ENCODE measurements at regions not wholly inside any gene's neighbourhood (a gene's known extent, or its start where the extent isn't known, plus 50 kb on each side); places are given as distances from the start of the nearest gene placed in this dataset.
"Not testable (repeated sequence)": the region's sequence is repeated elsewhere in the genome, so short reads cannot be mapped to it uniquely, and the experiment has no call there.

DNA sequence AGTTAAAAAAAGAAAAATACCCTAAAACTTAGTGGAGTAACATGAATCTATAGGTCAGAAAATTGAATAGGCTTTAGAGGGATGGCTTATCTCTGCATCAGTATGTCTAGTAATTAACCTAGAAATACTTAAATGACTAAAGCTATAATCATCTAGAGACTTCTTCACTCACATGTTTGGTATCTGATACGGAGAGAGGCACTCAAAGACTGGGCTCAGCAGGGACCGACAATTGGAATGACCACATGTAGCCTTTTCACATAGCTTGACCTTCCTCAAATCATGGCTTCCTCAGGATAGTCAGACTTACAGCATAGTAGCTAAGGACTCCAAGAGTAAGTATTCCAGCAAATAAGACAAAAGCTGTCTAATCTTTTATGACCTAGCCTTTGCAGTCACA is 105.3 kb upstream of the RORB start:
- in situ Hi-C loops (cut with MboI; ENCODE audit: low sequenced_read_pairs), result no loop called here

DNA sequence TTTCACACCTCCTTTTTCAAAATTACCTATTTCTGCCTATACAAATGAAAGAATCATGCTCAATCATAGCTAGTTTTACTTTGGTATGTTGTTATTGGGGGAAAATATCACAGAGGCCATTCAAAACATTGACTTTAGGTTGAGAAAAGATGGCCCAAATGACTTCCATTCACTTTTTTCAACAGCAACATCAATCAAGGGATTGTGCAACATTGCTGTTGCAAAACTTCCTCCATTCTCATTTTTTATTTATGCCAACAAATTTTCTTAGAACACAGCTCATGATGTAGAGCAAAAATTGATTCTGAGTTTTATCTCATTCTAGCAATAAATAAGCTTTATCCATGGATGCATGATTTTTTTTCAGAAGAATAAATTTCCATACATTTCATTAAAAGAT is 93.6 kb upstream of the RORB start:
- in situ Hi-C loops (cut with MboI; ENCODE audit: low sequenced_read_pairs), result no loop called here

DNA sequence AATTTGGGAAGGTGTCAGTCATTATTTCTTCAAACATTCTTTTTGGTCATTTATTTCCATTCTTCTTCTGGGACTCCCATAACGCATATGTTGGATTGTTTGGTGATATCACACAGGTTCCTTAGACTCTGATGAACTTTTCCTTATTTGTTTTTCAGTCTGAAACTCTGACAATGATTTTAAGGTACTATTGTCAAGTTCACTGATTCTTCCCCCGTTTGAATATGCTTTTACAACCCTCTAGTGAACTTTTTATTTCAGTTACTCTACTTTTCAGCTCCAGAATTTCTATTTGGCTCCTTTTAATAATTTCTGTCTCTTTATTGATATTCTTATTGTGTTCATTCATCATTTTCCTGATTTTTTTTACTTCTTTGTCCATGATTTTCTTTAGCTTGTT is 92.5 kb upstream of the RORB start:
- in situ Hi-C loops (cut with MboI; ENCODE audit: low sequenced_read_pairs), result no loop called here

DNA sequence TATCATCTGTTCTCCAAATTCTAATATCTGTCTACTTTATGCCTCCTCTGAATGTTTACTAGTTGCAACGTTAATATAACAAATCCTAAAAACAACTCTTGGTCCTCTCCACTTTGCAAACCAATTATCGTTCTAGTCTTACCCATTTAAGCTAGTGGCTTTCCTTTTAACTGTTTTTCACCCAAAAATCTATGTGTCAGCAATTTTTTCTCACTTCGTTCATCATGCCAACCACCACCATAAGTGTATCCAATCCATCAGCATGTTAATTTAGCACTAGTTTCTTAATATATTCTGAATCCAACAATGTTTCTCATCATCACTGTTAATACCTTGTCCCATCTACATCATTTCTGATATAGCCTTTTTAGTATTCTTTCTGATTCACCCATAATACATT is 90.0 kb upstream of the RORB start:
- in situ Hi-C loops (cut with MboI; ENCODE audit: low sequenced_read_pairs), result no loop called here

DNA sequence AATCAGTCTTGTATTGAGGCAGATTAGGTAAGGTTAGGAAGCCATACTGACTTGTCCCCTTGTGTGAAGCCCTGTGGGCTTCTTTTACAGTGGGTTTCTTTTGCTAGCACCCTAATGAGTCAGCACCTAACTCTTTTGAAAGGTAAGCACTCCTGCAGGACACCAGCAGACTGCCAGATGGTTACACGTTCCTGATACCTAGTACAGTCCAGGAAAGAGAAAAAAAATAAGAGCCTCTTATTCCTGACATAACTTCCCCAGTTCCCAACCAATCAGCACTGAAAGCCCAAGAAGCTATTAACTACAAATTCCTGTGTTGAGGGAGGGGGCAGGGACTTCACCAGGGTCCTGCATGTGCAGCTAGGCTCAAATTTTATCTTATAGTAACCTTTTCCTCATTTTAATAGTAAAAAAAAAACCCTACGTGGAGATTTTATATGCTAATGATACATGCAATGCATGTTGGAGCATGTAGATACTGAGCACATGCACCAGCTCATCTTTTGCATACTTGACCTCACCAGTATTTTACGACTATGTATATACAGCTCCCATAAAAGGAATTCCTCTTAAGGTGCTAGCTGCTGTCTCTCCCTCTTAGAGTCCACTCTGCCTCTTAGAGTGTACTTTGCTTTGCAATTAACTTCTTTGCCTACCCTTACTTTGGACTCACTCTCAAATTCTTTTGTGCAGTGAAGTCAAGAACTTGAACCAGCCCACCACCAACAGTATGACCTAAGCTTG is 84.7 kb upstream of the RORB start:
- in situ Hi-C loops (cut with MboI; ENCODE audit: low sequenced_read_pairs), result no loop called here

DNA sequence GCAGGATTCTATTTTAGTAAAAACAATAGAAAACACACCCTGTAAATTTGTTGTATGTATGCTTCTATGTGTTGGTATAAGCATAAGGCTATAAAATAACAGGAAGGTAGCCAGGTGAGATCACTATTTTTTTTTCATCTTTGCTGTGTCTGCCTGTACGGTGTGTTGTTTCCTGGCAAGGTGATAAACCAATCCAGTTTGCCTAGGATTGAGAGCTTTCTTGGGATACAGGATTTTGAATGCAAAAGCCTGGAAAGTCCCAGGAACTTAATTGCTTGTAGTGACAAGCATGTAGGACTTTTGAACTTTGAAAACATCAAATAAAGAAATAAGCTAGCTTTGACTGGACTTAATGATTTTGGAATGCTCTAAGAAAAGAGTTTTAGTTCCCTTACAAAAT is 83.3 kb upstream of the RORB start:
- in situ Hi-C loops (cut with MboI; ENCODE audit: low sequenced_read_pairs), result no loop called here

DNA sequence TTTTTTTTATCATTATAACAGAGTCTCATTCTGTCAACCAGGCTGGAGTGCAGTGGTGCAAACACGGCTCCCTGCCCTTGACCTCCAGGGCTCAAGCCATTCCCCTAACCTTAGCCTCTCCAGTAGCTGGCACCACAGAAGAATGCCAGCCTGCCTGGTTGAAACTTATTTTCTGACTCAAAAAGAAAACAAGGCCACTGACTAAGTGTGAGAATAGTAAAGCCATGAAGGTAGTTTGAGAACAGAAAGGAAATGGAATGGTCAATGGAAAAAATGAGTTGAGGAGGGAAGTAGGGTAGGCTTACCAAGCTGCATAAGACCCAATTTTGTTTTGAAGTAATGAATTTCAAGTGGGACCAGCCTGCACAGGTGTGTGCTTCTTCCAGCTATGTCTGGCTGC is 82.8 kb upstream of the RORB start:
- in situ Hi-C loops (cut with MboI; ENCODE audit: low sequenced_read_pairs), result no loop called here

DNA sequence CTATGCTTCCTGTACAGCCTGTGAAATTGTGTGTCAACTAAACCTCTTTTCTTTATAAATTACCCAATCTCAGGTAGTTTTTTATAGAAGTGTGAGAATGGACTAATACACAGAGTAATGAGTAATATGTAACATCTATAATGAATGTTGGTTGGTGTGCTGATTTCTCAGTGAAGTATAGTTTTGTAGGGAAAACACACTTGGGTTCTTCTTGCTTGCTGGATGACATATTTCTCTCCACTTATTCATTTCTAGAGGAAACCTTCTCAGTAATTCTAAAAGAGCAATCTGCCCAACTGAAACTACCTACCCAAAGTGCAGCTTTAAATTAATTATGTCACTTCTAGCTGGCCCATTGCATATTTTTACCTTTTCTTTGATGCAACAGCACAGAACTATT is 81.1 kb upstream of the RORB start:
- in situ Hi-C loops (cut with MboI; ENCODE audit: low sequenced_read_pairs), result no loop called here

DNA sequence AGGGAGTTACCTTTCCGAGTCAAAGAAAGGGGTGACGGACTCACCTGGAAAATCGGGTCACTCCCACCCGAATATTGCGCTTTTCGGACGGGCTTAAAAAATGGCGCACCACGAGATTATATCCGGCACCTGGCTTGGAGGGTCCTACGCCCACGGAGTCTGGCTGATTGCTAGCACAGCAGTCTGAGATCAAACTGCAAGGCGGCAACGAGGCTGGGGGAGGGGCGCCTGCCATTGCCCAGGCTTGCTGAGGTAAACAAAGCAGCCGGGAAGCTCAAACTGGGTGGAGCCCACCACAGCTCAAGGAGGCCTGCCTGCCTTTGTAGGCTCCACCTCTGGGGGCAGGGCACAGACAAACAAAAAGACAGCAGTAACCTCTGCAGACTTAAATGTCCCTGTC is 72.6 kb upstream of the RORB start:
- in situ Hi-C loops (cut with MboI; ENCODE audit: low sequenced_read_pairs), result not testable (repeated sequence)

DNA sequence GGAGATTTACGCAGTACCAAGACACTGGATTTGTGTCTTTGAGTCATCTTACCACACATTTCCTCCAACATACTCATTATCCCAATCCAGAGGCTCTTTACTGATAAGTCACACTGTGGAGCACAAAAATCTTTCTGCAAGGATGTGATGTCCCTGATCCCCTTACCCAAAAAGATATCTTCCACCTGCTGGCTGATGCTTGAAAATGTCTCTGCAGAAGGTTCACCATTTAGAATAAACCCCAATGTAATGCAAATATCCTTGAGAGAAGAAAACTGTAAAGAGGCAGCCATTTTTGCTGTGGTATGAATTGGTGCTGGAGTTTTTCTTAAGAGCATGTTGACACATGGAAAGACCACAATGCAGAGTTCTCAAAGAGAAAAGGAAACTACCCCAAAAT is 65.7 kb upstream of the RORB start:
- in situ Hi-C loops (cut with MboI; ENCODE audit: low sequenced_read_pairs), result no loop called here

DNA sequence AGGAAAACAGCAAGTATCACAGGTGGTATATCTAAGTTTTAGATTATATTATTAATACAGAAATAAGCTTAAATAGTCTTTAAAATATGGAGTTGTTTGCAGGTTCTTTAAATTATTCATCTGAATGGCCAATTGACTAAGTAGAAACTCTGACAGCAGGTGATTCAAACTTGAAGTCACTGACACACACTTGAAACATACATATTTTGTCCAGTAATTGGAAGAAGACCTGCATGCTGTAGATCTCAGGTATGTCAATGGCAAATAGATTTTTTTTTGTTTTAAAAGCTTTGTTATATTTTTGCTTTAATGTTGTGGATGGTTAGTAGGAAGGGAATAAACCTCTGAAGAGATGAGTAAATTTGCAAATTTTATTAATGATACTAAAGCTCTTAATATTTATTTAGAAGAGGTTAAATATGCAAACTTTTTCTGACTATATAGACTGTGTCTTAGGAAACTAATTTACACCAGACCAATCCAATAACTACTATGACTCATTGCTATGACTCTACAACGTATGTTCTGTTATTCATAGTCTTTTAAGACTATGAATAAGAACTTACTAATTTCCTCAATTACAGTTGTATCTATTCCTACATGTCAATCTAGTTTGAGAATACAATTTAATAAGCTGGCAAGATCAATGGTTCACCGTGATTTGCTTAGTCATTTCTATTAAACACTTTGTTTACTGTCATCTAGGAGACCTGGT is 53.9 kb upstream of the RORB start:
- in situ Hi-C loops (cut with MboI; ENCODE audit: low sequenced_read_pairs), result no loop called here

DNA sequence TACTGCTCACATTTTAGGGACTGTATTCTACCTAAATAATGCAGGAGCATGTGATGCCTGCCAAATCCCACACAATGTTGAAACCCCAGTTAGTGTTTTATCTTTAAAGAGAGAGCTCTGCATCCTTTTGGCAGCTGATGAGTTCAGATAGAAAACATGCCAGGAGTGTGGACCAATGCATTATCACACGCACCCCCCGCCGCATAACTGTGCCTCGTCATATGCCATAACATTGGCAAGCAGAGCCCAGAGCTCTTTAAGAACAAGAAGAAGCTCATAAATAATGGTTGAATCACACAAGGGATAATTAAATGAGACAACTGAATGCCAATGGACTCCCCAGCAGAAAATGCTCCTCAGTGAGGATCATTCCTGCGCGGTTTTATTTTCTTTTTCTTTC is 52.8 kb upstream of the RORB start:
- in situ Hi-C loops (cut with MboI; ENCODE audit: low sequenced_read_pairs), result no loop called here
